ENCODE measurements at regions not wholly inside any gene's neighbourhood (a gene's known extent, or its start where the extent isn't known, plus 50 kb on each side); places are given as distances from the start of the nearest gene placed in this dataset.

DNA sequence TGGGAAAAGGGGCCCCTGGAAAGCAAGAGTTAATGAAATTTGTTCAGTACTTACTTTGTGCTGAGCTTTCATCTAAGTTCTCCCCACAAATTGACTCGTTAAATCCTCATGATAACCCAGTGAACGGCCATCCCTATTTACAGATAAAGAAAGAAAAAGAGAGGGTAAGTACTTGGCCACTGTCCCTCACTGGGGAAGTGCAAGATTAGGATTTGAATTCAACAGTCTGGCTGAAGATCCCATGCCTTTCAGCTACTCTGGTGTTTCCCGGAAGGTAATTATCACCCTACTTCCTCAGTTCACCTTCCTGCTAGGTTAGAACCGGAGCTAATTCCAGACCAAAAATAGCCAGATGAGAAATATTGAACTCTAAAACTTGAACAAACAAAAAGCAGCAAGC is 269.2 kb upstream of the TLE4 start:
- TF ChIP-seq, protein P1, sequence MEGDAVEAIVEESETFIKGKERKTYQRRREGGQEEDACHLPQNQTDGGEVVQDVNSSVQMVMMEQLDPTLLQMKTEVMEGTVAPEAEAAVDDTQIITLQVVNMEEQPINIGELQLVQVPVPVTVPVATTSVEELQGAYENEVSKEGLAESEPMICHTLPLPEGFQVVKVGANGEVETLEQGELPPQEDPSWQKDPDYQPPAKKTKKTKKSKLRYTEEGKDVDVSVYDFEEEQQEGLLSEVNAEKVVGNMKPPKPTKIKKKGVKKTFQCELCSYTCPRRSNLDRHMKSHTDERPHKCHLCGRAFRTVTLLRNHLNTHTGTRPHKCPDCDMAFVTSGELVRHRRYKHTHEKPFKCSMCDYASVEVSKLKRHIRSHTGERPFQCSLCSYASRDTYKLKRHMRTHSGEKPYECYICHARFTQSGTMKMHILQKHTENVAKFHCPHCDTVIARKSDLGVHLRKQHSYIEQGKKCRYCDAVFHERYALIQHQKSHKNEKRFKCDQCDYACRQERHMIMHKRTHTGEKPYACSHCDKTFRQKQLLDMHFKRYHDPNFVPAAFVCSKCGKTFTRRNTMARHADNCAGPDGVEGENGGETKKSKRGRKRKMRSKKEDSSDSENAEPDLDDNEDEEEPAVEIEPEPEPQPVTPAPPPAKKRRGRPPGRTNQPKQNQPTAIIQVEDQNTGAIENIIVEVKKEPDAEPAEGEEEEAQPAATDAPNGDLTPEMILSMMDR (IDR thresholded peaks at IDR 0.05; ENCODE audit: low read length): no peak
- TF ChIP-seq EZH2 (optimal IDR thresholded peaks at IDR 0.05; ENCODE audit: low read depth, low read length) (no peak), EZH2phosphoT487 (IDR thresholded peaks at IDR 0.05; ENCODE audit: low read length) (no peak)
